HG02981 (cell line): ENCODE measurements at regions not wholly inside any gene's neighbourhood (a gene's known extent, or its start where the extent isn't known, plus 50 kb on each side); places are given as distances from the start of the nearest gene placed in this dataset.

Source experiments
- ATAC-seq: cut with Tn5 transposase; IDR thresholded peaks from one replicate; pipeline ENCODE4 v1.9.1; 2021; ENCODE audit warnings: mild to moderate bottlenecking, moderate library complexity; ENCODE audit not compliant: unreplicated experiment

DNA sequence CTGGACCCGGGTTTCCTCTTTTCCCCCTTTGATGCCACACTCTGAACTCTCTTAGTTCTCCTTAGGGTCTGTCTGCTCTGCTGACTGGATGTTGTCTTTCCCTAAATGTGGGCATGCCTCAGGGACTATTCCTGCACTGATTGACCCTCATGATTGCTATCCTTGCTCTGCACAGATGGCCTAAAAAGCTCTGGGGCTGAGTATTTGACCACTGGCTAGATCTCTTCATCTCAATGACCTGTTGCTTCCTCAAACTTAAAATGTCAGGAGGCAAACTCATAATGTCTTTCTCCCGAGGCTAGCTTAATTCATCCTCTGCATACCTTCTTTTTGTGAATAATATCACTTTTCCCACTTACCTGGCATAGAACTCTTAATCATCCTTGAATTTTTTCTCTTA is 157.4 kb downstream of the GATB start:
- ATAC-seq, result no peak

DNA sequence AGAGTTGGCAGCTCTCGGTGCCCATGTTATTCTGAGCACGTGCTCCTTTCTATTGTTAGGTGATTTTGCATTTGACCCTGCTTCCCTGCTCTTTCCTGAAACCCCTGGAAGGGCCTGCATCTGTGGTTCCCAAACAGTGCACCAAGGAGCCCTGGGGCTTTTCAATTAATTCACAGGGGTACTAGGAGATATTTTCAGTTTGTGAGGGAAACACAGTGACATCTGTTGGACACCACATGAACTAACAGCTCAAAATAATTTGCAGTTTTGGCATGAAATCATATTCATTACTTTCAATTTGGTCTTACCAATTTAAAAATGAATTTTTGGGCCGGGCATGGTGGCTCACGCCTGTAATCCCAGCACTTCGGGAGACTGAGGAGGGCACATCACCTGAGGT is 156.6 kb downstream of the GATB start:
- no peak for ATAC-seq

DNA sequence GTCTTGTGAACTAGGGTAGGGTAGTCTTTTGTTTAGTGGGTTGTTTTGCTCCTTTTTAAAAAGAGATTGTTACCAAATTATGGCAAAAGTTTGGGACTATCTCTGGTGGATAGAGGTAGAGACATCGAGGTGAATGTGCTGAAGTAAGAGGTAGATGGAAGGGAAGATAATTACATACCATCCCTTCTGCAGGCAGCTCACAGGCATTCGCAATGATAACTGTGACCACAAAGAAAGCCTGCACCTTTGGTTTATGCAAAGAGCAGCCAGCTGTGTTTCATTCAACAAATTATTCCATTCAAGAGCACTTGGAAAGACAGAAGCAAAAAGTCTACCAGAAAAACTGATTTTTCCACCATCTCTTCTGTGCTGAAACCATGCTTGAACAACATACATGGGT is 155.6 kb downstream of the GATB start:
- ATAC-seq, result no peak

DNA sequence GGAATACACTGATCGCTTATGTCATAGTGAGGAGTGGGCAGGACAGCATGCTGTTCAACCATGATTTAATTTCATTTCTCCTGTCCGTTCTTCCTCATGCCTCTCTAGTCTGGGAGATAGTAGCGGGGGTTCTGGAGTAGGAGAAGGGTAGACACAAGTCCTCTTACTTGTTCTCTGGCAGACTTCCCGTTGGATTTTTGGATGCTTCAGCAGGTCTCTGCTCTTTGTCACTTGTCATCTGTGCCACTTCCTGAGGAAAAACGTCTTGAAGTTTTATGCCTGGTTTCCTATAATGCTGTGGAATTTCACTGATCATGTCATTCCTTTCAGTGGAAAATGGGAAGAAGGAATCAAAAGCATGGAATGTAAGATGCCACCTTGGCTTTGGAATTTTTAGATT is 154.7 kb downstream of the GATB start:
- no peak for ATAC-seq

DNA sequence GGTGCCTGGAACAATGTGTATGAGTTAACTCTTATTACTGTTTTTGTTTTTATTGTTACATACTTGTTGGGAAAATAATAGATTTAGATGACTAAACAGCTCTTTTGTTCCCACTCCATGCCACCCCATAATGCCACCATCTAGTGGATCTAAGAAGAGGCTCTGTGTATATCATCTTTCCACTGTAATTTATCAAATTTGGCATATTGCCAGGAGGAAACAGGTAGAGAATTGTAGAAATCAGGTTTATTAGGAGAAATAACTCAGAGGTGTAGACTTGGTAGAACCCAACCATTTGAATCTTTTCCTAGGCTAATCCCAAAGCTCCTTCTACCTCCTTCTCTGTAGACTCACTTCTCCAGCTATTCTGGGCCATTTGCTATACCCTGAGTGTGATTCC is 150.6 kb downstream of the GATB start:
- ATAC-seq, result no peak

DNA sequence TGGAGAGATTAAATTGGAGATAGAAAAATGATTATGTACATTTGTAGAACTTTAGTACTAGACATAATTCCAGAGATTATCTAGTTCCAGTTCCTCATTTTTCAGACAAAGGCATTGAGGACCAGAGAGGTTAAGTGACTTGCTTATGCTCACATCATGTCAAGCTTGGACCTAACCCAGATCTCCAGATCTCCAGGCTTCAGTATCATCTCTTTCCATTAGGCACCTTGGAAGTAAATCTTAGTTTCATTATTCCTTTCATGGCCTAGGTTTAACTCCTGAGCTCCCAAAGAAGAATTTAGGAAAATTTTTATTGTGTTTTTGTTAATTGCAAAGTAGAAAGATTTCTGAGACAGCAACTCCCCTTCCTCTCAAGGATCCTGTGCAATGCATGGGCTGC is 148.8 kb downstream of the GATB start:
- ATAC-seq, result no peak

DNA sequence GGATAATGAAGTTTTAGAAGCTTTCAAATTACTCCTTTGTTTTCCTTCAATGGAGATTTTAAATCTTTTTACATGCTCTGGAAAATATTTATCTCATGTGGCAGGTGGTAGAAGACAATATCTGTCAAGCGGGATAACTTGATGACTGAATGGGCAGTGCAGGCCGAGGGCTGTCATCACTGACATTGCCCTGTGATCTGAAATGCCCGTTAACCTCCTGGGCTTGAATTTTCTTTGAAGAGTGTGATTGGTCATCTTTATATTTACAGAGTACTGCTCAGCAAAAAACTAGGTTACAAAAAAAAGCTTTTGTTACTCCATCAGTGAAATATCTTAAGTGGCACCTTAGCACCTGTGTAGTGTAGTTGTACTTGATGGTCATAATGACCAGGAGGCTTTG is 147.5 kb downstream of the GATB start:
- ATAC-seq, result no peak

DNA sequence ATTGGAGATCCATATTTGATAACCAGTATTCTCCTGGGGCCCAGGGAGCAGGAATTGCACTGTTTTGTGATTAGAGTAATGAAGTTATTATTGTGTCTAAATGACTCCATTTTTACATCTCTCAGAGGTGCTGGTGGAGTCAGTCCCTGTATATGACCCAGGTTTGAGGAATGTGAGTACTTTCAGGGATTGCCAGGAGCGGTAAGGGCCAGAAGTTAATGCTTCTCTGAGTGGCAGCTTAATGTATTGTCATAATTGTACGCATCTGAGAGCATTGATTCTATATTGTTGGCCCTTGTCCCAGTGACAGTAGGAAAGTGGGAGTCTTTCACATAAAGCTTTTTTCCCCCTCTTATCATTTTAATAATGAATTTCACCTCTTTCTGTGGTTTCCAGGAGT is 146.2 kb downstream of the GATB start:
- ATAC-seq, result no peak

DNA sequence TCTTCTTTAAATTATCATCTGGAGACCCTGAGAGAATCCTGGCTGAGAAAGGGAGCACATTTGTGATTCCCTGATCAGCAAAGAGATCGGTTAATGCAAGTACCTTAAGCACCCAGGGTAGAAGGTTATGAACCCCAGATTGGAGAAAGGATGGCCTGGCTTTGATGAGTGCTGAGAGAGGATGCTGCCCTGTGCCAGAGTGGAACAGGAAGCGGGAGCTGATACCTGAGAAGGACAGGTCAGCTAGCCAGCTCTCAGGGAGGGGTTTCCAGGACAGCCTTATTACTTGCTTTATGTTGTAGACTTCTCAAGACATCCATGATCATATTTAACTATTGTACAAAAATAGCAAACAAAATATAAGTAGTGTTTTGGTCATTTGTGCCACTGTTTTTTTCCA is 141.9 kb downstream of the GATB start:
- ATAC-seq, result no peak

DNA sequence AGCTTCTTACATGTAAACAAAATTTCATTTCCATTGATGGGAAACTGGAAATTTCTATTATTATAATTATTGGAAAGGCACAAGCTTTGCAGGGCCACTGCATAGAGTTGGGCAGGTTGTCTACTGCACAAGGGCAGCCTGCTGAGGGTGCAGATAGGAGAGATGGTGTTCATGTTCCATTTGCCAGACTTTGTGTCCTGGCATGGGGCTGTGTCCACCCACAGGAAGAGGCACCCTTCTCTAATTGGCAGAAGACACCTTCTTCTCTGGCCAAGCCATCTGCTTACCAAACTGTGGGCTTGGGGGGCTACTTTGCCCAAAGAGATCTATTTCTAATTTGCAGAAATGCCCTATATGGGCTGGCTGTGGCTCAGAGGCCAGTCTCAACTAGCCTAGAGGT is 140.7 kb downstream of the GATB start:
- no peak for ATAC-seq
